NCI-H345 (cell line): ENCODE measurements at regions not wholly inside any gene's neighbourhood (a gene's known extent, or its start where the extent isn't known, plus 50 kb on each side); places are given as distances from the start of the nearest gene placed in this dataset.
"Not testable (repeated sequence)": the region's sequence is repeated elsewhere in the genome, so short reads cannot be mapped to it uniquely, and the experiment has no call there.

ENCODE experiments used
- DNase-seq: peaks from one replicate; lab custom pipeline; 2025; lab: John Stamatoyannopoulos, UW

- no peak for DNase-seq
Measured at GRCh38 chr3:28036599-28037575, 204.5 kb upstream of the CMC1 start.

GRCh38 chr3:28039234-28039633, 202.2 kb upstream of the CMC1 start:
- DNase-seq: no peak

- no peak for DNase-seq
Measured at GRCh38 chr3:28039829-28040228, 201.6 kb upstream of the CMC1 start.

- no peak for DNase-seq
Measured at GRCh38 chr3:28042095-28042635, 199.3 kb upstream of the CMC1 start.

- no peak for DNase-seq
Measured at GRCh38 chr3:28042707-28043106, 198.7 kb upstream of the CMC1 start.

GRCh38 chr3:28050120-28050519, 191.3 kb upstream of the CMC1 start:
- DNase-seq: no peak

GRCh38 chr3:28050885-28051284, 190.5 kb upstream of the CMC1 start:
- DNase-seq: no peak

GRCh38 chr3:28053759-28054158, 187.7 kb upstream of the CMC1 start:
- DNase-seq: no peak

GRCh38 chr3:28056806-28057205, 184.6 kb upstream of the CMC1 start:
- DNase-seq: no peak

- DNase-seq: no peak
Measured at GRCh38 chr3:28057539-28057938, 183.9 kb upstream of the CMC1 start.

- DNase-seq: not testable (repeated sequence)
Measured at GRCh38 chr3:28059199-28059598, 182.2 kb upstream of the CMC1 start.

GRCh38 chr3:28066020-28066419, 175.4 kb upstream of the CMC1 start:
- DNase-seq: no peak

- no peak for DNase-seq
Measured at GRCh38 chr3:28067014-28067413, 174.4 kb upstream of the CMC1 start.

- DNase-seq: no peak
Measured at GRCh38 chr3:28068342-28068741, 173.1 kb upstream of the CMC1 start.

GRCh38 chr3:28069438-28069837, 172.0 kb upstream of the CMC1 start:
- no peak for DNase-seq

GRCh38 chr3:28076246-28076645, 165.2 kb upstream of the CMC1 start:
- DNase-seq: no peak

GRCh38 chr3:28077572-28077971, 163.8 kb upstream of the CMC1 start:
- DNase-seq: no peak

GRCh38 chr3:28078536-28078935, 162.9 kb upstream of the CMC1 start:
- DNase-seq: no peak

- no peak for DNase-seq
Measured at GRCh38 chr3:28080716-28081115, 160.7 kb upstream of the CMC1 start.

- DNase-seq: no peak
Measured at GRCh38 chr3:28081533-28081947, 159.9 kb upstream of the CMC1 start.

GRCh38 chr3:28087591-28087990, 153.8 kb upstream of the CMC1 start:
- DNase-seq: no peak

GRCh38 chr3:28088811-28089526, 152.4 kb upstream of the CMC1 start:
- no peak for DNase-seq

GRCh38 chr3:28089527-28089897, 151.9 kb upstream of the CMC1 start:
- no peak for DNase-seq
